ENCODE measurements at regions not wholly inside any gene's neighbourhood (a gene's known extent, or its start where the extent isn't known, plus 50 kb on each side); places are given as distances from the start of the nearest gene placed in this dataset.

DNA sequence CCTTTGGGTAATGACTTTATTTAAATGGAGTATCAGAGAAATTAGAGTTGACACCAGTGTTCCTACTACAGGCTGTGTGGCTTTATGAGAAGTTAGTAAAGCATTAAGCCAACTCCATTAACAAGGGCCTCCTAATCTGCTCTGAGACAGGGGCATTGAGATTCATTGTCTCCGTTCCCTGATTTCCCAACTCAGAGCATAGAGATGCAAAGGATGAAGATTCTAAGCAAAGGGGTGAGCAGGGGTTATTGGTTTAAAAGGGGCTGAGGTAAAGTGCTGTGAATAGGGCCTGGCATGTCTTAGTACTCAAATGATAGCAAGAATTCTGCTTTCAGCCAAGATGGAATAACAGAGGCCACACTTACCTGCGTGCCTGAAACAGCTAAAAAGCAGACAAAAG, 428.4 kb downstream of the PTPRU start:
- DNase-seq: no peak

DNA sequence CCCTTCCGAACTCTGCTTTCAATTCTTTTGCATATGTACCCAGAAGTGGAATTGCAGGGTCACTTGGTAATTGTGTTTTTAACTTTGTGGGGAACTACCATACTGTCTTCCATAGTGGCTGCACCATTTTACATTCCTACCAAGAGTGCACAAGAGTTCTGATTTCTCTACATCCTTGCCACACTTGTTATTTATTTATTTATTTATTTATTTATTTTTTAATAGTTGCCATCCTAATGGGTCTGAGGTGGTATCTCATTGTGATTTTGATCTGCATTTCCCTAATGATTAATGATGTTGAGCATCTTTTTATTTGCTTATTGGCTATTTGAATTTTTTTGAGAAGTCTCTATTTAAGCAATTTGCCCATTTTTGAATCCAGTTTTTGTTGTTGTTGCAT, 422.4 kb downstream of the PTPRU start:
- no peak for DNase-seq

DNA sequence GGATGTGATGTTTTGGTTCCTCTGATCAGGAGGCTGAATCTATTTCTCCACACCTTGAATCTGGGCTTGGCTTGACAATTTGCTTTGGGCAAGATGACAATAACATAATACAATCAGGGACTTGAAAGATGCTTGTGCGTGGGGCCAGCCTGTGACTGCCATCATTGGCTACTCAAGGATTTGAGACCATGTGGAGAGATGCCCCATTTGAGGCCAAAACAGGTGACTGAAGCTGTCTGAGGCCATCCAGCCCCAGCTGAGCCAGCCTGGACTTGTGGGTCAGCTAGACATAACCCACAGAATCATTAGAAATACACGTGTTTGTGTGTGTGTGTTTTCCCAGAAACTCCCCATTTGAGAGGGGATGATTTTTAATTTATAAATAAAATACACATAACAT, 421.5 kb downstream of the PTPRU start:
- DNase-seq: no peak

DNA sequence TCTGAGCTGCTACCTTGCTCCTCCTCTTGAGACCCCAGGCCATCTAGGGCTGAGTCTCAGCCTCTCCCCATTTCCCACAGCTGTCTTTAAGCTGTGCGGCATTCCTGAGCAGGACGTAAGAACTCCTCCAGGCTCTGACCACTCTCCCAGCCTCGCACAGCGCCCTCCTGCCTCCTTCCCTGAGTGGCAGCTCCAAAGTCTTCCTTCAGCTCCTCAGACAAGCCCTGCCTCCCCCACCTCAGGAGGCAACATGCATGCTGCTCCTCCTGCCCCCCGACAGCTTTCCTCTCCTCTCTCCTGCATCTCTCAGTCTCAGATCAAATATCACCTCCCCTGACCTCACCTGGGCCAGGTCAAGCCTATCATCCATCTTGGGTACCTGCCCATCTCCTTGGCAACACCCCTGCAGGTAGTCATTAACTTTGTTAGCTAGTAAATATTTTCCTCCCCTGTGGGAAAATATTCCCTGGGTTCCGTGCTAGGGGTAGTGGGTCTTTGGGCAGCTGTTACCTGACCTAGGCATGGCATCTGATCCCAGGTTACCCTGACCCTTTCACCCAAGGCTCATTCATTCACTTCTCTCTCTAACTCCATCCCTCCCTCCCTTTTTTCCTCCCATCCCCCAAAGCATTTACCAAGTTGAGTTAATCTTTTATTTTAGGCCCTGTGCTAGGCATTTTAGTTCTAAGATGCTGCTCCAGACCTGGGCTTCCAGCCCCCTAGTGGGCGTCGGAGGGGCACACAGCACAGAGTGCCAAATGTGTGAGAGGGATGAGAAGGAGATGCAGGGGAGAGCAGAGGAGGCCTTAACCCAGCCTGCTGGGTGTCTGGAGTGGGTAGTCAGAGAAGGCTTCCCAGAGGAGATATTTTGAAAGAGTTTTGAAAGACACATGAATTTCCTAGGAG, 419.9 kb downstream of the PTPRU start:
- DNase-seq: no peak

DNA sequence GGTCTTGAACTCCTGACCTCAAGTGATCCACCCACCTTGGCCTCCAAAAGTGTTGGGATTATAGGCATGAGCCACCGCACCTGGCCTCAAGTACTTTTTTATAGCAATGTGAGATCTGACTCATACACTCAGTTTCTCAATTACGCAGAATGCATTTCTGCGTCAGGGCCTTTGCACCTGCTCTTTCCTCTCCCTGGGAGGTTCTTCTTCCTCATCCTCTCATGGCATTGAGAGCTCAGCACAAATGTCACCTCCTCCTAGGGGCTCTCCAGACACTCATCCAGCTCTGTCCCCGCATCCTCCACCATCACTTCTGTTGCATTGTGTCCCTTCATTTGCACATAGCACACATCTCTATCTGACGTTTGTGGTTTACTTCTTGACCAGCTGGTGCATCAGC, 418.8 kb downstream of the PTPRU start:
- no peak for DNase-seq

DNA sequence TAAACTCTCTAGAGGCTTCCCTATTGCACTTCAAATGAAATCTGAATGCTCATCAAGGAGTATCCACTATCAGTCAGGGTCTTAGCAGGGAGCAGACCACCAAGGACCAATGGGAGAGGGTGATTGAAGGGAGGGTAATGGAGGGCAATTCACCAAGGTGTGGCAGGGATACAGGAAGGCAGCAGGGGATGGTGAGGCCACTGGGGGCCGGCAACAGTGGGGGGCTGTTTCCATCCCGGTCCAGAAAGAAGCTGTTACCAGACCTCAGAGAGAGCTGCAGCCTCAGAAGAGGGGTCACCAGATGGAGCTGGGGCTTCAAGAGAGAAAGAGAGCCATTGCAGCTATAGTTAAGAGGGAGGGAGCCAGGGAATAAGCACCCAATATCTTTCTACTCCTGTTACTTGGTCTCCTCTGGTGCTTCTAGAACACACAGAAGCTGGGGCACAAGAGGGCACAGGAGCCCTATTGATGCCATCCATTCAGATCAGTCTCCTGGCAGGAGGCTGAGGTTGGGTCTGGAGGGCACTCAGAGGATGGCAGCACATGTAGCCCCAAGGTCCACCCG, 417.6 kb downstream of the PTPRU start:
- DNase-seq: no peak

DNA sequence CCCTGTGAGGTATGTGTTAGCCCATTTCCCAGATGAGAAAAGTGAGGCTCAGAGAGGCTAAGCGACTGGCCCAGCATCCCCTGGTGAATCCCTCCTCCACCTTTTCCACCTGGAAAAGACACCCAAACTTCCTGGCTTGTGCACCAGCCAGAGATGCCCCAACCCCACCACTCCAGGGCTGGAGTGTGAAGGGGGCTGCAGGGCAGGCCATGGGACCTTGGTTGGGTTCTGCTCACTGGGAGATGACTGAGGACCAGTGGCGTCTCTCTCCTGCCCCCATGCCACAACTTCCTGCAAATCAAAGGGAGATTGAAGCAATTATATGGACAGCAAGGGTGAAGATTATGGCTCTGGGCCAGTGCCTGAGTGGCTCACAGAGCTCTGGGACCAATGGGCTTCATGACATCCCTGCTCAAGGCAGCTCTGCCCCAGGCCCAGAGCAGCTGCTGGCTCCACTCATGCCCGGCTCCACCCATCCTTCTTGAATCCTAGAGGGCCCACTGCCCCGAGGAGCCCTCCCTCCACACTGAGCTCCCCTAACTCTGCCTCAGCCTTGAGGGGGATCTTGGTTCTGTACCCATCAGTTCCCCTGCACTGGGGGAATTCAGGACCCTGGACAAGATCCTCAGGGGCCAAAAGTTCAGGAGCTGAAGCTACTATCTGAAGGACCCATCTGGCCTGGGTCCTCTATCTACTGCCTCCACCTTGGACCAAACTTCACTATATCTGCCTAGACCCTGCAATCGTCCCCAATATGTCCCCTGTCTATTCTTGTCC, 416.9 kb downstream of the PTPRU start:
- DNase-seq: no peak

DNA sequence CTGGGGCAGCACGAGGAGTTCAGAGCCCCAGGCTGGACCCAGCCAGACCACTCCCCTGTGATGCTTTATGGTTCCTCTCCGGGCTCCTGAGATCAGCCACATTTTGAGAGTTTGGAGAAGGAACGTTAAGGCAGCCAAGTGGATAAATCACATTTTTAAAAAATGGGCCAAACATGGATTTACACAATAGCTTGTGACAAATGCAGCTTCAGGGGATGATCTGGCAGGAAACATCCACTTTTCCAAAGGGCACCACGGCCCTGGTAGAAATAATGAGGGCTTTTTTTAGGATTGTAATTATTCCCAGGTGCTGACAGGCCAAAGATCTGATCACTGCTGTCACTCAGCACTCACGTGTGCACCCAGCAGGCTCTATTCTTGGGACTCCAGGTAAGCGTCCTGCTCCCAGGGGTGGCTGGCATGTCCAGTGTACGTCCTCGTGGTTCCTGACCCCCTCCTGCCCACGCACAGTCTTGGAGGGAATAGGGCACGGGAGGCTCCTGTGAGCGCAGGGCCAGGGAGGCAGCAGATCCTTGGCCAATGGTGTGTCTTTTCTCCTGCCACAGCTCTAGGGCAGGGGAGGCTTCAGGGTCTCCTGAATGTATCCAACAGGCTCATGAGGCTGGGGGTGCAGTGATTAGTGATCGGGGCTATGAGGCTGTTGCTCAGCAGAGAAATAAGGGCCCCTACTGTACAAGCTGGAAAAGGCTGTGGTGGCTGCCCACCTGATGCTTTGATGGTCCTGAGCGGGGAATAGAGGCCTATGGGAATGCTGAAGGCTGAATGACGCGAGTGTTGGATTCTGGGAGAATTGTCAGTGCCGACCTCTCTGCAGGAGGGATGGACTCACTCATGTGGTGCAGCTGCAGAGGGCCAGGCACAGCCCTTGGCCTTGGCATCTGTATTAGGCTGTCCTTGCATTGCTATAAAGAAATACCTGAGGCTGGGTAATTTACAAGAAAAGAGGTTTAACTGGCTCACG, 415.7 kb downstream of the PTPRU start:
- no peak for DNase-seq

DNA sequence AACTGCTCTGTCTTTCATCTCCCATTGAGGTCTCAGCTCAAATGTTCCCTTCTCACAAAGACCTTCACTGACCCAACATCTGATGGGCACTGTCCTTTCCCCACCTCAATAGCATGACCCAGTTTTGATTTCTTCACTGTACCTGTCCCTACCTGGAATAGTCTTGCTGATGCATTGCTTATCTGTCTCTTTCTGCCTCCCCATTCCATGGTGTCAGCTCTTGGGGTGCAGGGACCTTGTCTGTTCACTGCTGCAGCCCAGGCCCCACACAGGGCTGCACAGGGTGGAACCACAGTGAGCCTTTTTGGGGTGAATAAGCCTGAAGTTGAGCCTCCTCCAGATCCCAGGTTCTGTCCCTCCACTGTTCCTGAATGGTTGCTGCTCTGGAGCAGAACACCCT, 414.9 kb downstream of the PTPRU start:
- no peak for DNase-seq

DNA sequence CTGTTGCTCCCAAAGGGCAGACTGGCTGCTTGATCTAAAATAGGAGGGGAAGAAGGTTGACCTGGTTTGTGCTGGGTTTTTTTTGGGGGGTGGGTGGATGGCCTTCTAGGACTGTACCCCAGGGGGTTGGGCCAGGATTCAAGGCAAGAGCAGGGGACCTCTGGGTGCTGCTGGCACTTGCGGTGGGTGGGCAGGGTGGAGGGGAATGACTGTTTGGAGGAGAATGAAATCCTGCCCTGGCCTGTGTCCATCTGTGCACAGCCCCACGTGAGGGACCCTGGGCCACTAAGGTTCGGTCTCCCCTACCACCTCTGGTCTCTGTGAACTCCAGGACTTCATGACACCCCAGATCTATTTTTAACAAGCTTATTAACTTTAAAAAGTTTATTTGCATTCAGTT, 414.2 kb downstream of the PTPRU start:
- DNase-seq: no peak

DNA sequence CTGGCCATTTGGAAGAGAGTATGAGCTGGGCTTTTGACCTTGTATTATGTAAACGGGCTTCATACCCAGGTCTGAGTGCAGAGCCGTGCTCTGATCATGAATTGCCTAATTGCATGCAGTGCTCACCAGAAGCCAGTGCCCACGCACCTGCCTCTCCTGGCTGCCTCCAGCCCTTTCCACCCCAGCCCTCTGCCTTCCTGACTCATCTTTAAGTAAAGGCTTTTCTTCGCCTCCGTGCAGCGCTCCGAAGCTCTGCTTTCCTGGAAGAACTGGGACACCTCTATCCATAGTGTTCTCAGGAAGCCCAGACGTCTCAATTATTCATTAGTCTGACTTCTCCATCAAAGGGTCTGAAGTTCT, 413.7 kb downstream of the PTPRU start:
- DNase-seq: no peak

DNA sequence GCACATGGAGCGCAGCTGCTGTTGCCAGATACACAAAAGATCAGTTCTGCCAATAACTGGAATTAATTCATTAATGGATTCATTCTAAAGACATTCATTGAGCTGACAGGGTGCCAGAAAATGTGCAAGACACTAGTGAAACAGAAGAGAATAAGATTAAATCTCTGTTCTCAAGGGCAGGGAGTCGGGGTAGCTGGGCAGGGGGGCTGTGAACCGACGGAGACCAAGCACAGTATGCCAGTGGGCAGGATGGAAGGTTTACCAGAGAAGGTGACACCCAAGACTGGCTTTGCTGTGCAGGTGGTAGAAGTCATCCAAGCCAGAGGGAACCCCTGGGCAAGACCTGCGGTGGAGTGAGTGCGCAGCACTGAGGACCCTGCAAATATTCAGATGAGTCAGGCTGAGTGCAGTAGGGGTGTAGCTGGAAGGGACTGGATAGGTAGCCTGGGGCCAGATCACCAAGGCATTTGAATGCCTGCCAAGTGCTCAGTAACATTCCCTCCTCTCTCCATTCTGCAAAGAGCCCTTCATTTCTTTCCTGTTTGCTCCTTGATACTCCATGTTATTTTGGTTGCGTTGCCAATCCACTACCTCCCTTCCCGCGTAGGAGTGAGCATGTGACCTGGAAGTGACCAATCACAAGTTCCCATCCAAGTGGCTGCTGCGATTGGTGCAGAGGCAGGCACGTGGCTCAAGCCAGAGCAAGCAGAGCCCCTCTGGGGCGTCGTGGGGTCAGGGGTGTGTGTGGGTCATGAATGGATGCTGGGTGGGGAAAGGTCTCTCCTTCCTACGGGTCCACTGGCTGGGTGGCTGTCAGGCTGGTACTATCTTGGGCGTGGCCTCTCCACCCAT, 413.1 kb downstream of the PTPRU start:
- no peak for DNase-seq

DNA sequence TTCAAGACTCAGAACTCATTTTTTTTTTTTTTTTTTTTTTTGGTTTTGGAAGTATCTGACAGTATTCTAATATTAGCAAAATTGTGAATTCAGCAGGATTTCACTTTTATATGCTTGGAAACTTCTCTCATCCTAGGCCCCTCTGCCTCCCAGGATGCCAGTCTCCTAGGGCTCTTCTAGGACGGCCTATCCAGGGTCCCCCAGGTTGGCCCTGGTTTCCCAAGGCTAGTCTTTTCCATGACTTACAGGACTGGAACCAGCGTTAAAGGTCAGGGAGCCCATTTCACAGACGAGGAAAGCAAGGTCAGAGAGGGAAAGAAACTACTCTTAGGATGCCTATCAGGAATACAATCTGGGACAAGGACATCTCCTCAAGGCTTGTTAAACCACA, 412.5 kb downstream of the PTPRU start:
- DNase-seq: no peak

DNA sequence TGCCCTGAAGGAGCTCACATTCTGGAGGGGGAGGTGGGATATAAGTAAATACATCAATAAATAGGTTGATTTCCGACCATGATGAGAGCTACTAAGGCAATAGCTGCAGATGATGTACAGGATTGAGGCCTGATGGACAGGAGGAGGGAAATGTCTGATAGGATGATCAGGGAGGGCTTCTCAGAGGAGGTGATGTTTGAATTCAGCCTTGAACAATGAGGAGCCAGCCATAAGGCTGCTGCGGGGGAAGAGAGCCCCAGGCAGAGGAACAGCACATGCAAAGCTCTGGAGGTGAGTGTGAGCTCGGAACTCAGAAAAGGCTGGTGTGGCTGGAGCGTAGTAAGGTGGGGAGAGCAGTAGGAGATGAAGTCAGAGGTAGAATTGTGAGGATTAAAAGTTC, 411.7 kb downstream of the PTPRU start:
- no peak for DNase-seq

DNA sequence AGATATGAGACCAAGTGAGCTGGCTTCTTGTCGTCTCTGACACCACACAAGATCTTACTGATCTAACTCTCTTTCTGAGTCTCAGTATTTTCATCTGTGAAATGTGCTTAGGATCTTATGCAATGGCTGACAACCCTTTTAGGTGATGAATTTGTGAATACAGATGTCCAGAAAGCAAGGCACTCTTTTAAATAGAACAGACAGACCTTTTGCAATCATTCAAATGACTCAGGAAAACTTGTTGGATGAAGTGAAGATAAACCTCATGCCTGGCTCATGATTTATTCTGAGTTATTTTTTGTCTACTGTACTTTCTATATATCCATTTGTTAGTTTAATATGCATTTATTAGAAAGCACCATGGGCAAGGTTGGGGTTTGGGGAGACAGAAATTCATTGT, 411.3 kb downstream of the PTPRU start:
- DNase-seq: no peak

DNA sequence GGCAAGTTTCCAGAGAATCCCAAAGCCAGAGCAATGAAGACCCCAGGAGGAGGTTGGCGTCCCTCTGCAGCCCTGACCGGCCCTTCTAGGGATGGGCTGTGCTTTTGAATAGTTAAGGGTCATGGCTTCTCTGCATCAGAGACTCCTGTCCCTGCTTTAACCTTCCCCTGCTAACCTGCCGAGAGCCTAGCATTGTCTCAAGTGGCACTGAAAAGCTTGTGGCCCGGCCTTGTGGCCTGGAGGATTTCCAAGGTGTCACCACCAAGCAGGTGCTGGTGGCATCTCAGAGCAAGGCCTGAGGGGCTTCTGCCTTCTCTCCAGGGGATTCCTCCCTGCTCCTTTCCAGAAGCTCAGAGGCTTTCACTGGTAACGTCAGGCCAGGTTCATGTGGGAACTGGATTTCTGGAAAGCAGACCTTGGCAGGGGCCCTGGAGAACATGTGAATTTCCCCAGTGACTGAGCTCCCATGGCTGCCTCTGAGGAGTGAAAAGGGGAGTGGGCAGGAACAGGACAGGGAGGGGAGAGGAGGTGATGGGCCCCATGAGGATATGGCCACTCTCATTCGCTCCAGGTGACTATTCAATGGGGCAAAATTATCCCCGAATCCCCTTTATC, 409.9 kb downstream of the PTPRU start:
- DNase-seq: no peak

DNA sequence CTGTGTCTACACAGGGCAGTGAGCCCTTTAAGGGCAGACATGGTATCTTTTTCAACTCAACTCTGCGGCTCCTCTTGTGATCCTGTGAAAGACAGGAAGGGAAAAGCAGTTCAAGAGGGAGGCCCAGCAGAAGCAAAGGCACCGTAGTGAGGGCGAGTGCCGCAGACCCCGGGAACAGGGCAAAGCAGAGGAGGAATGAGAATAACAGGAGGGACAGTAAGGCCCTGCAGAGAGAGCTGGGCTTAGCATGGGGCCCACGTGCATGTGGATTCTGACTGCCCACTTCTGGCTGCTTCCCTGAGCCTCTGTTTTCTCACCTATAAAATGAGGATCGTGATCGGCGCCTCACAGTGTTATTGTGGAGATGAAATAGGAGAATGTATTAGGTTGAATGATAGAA, 409.3 kb downstream of the PTPRU start:
- DNase-seq: no peak

DNA sequence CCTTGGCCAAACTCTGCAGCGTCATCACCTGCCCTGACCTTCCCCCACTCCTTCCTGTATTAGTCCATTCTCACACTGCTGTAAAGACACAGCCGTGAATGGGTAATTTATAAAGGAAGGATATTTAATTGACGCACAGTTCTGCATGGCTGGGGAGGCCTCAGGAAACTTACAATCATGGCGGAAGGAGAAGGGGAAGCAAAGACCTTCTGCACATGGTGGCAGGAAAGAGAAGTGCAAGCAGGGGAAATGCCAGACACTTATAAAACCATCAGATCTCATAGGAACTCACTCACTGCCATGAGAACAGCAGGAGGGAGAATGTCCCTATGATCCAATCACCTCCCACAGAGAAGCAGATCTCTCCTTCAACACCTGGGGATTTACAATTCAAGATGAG, 408.5 kb downstream of the PTPRU start:
- no peak for DNase-seq

DNA sequence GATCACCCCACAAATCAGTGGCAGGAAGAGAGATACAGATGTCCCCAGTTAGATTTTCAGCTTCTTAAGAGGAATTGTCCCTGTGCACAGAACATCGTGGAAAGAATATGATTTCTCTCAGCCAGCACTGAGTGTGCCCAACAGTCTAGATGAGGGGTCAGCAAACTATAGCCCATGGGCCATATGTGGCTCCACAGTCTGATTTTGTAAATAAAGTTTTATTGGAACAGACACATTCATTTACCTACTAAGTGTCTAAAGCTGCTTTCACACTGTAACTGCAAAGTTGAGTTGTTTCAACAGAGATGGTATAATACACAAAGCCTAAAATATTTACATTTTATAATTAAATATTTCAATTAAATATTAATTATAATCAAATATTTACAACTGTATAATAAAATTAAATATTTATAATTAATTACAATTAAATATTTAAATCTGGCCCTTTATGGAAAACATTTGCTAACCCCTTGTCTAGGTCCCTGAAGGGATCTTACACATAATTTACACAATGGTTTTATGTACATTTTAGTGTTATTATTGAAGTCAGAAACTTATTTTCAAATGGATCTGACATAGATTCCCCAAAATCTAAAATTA, 407.6 kb downstream of the PTPRU start:
- no peak for DNase-seq

DNA sequence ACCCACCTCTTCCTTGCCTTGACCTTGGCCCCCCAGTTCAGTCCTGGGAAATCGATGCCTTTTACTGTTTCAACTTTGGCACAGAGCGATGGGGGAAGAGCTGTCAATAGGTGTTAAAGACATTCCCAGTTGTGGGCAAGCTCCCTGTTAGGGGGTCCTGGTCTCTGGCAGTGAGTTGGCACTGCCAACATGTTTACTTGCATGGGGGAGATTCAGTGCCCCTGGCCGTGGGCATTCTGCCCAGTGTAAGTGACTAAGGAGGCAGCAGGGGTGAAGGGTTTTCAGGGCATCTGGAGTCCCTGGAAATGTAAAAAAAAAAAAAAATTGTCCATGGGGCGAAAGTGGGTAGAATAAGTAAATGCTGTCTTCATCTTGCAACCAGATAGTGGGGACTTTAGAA, 407.0 kb downstream of the PTPRU start:
- no peak for DNase-seq

DNA sequence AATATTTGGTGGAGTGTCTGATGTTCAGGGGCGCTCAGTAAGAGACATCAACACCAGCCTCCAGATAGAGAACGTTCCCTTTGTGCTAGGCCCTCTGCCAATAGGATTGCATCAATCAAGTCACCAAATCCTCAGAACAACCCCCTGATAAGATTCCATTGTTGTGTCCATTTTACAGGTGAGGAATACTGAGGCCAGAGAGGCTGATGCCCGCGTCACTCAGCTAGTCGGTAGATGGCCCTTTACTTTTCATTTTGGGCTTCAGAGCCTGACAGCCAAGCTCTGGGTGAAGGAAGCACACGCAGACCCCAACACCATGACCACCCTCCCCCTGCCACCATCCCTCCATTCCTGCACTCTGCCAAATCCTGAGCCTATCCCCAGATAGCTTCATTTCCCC, 406.2 kb downstream of the PTPRU start:
- no peak for DNase-seq

Data from CD4-positive, alpha-beta T cell treated with Interleukin-12 subunit alpha and Interleukin-12 subunit beta, for 1 hour (primary cell).